Subcutaneous abdominal adipose tissue (tissue), 5 donors: ENCODE measurements at regions not wholly inside any gene's neighbourhood (a gene's known extent, or its start where the extent isn't known, plus 50 kb on each side); places are given as distances from the start of the nearest gene placed in this dataset.

ENCODE experiments used
- H3K27ac ChIP-seq: one replicate; pipeline ENCODE4 v1.7.0; 2013; ENCODE audit warnings: low read depth, mild to moderate bottlenecking, inconsistent platforms, low read length, moderate library complexity
- H3K27me3 ChIP-seq, 5 donors: one replicate each; pipeline ENCODE4 v1.7.0; 2013; ENCODE audit warnings: low read length in 5 of 5, inconsistent platforms in 1 of 5; ENCODE audit not compliant: control insufficient read depth in 5 of 5, insufficient read depth in 4 of 5
- H3K36me3 ChIP-seq, 5 donors: one replicate each; pipeline ENCODE4 v1.7.0; 2013; ENCODE audit warnings: low read length in 5 of 5; ENCODE audit not compliant: control insufficient read depth in 5 of 5, insufficient read depth in 5 of 5
- H3K4me1 ChIP-seq, 5 donors: one replicate each; pipeline ENCODE4 v1.7.0; 2013; ENCODE audit warnings: low read length in 5 of 5, mild to moderate bottlenecking in 3 of 5, moderate library complexity in 1 of 5; ENCODE audit not compliant: control insufficient read depth in 5 of 5, insufficient read depth in 5 of 5
- H3K4me3 ChIP-seq, 5 donors: one replicate each; pipeline ENCODE4 v1.7.0; 2013; ENCODE audit warnings: low read length in 5 of 5, low read depth in 1 of 5
- H3K9ac ChIP-seq, 5 donors: one replicate each; pipeline ENCODE4 v1.7.0; 2013; ENCODE audit warnings: low read length in 5 of 5, mild to moderate bottlenecking in 4 of 5, moderate library complexity in 3 of 5
- H3K9me3 ChIP-seq, 5 donors: one replicate each; pipeline ENCODE4 v1.7.0; 2013; ENCODE audit warnings: low read length in 5 of 5; ENCODE audit not compliant: control insufficient read depth in 5 of 5
- donor health status: healthy.
- donor health status: healthy.
- donor health status: healthy.
- donor health status: healthy.
- donor health status: healthy.

GRCh38 chr11:107196732-107197131, 178.5 kb upstream of the GUCY1A2 start:
- H3K4me1 ChIP-seq, result peaks cover 0 to 5% (median 0%) of the 10 kb centered on the region in 5 donors
- H3K27ac ChIP-seq, result no peak overlapping the region
- no peaks in the 10 kb centered on the region for H3K27me3 ChIP-seq
- no peak overlapping the region for H3K4me3 ChIP-seq
- no peaks in the 10 kb centered on the region for H3K36me3 ChIP-seq
- H3K9ac ChIP-seq, result no peak overlapping the region
- peaks cover 0 to 7% (median 0%) of the 10 kb centered on the region in 5 donors for H3K9me3 ChIP-seq

GRCh38 chr11:107184986-107185385, 166.7 kb upstream of the GUCY1A2 start:
- H3K9me3 ChIP-seq, result no peaks in the 10 kb centered on the region
- H3K27ac ChIP-seq, result no peak overlapping the region
- H3K9ac ChIP-seq, result no peak overlapping the region
- peaks cover 0 to 9% (median 0%) of the 10 kb centered on the region in 5 donors for H3K4me1 ChIP-seq
- no peaks in the 10 kb centered on the region for H3K36me3 ChIP-seq
- no peak overlapping the region for H3K4me3 ChIP-seq
- H3K27me3 ChIP-seq, result no peaks in the 10 kb centered on the region

DNA sequence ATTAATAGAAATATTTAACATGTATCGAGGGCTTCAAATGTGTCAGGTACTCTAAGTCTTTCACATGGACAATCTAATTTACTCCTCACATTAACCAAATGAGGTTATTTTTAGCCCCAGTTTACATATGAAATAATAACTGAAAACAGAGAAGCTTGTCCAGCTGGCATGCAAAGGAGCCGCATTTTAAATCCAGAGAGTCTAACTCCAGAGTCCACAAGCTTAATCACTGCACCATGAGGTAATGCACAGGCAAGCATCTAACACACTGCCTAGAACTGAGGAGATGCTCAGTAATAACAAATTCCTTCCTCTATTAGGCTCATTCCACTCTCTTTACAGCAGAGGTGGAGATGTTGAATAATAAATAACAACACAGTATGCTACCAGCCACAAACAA, 165.7 kb upstream of the GUCY1A2 start:
- no peak overlapping the region for H3K4me3 ChIP-seq
- H3K27me3 ChIP-seq, result no peaks in the 10 kb centered on the region
- H3K4me1 ChIP-seq, result peaks cover 0 to 9% (median 0%) of the 10 kb centered on the region in 5 donors
- no peak overlapping the region for H3K9ac ChIP-seq
- H3K36me3 ChIP-seq, result no peaks in the 10 kb centered on the region
- H3K9me3 ChIP-seq, result no peaks in the 10 kb centered on the region
- no peak overlapping the region for H3K27ac ChIP-seq

- Histone ChIP-seq H3K4me3 (no peak overlapping the region), H3K9ac (no peak overlapping the region), H3K27ac (no peak overlapping the region), H3K9me3 (no peaks in the 10 kb centered on the region), H3K4me1 (peaks cover 0 to 9% (median 0%) of the 10 kb centered on the region in 5 donors), H3K27me3 (no peaks in the 10 kb centered on the region), H3K36me3 (no peaks in the 10 kb centered on the region)
Observed at GRCh38 chr11:107182978-107183377, 164.7 kb upstream of the GUCY1A2 start.

- Histone ChIP-seq H3K9ac (no peak overlapping the region), H3K27me3 (no peaks in the 10 kb centered on the region), H3K27ac (no peak overlapping the region), H3K9me3 (peaks cover 0 to 2% (median 0%) of the 10 kb centered on the region in 5 donors), H3K36me3 (no peaks in the 10 kb centered on the region), H3K4me1 (peaks cover 0 to 9% (median 0%) of the 10 kb centered on the region in 5 donors), H3K4me3 (no peak overlapping the region)
Observed at GRCh38 chr11:107180236-107180635, 162.0 kb upstream of the GUCY1A2 start.

GRCh38 chr11:107179829-107180228, 161.6 kb upstream of the GUCY1A2 start:
- Histone ChIP-seq H3K36me3 (no peaks in the 10 kb centered on the region), H3K27ac (no peak overlapping the region)

DNA sequence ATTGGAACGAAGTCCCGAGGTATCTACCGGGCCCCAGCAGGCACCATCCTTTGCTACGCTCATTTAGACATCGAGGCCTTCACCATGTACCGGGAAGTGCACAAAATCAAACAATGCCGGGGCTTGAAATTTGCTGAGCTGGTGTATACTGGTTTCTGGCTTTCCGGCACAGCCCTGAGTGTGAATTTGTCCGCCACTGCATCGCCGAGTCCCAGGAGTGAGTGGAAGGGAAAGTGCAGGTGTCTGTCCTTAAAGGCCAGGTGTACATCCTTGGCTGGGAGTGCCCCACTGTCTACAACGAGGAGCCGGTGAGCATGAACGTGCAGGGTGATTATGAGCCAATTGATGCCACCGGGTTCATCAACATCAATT, 158.8 kb upstream of the GUCY1A2 start:
- Histone ChIP-seq H3K9ac (no peak overlapping the region), H3K4me1 (peaks cover 0 to 9% (median 0%) of the 10 kb centered on the region in 5 donors), H3K36me3 (no peaks in the 10 kb centered on the region), H3K27ac (no peak overlapping the region), H3K9me3 (peaks cover 0 to 2% (median 0%) of the 10 kb centered on the region in 5 donors), H3K4me3 (no peak overlapping the region), H3K27me3 (no peaks in the 10 kb centered on the region)

More at GRCh38 chr11:107179829-107180228, 161.6 kb upstream of the GUCY1A2 start:
- Histone ChIP-seq H3K27me3 (no peaks in the 10 kb centered on the region), H3K4me1 (peaks cover 0 to 9% (median 0%) of the 10 kb centered on the region in 5 donors), H3K9me3 (peaks cover 0 to 2% (median 0%) of the 10 kb centered on the region in 5 donors), H3K4me3 (no peak overlapping the region), H3K9ac (no peak overlapping the region)

GRCh38 chr11:107176148-107177105, 158.2 kb upstream of the GUCY1A2 start:
- H3K4me3 ChIP-seq, result no peak overlapping the region
- peaks cover 0 to 9% (median 0%) of the 10 kb centered on the region in 5 donors for H3K4me1 ChIP-seq
- no peaks in the 10 kb centered on the region for H3K27me3 ChIP-seq
- peaks cover 0 to 2% (median 0%) of the 10 kb centered on the region in 5 donors for H3K9me3 ChIP-seq
- no peak overlapping the region for H3K9ac ChIP-seq
- H3K27ac ChIP-seq, result no peak overlapping the region
- no peaks in the 10 kb centered on the region for H3K36me3 ChIP-seq

GRCh38 chr11:107174856-107175255, 156.6 kb upstream of the GUCY1A2 start:
- Histone ChIP-seq H3K9me3 (peaks cover 0 to 6% (median 2%) of the 10 kb centered on the region in 5 donors), H3K27ac (no peak overlapping the region), H3K9ac (no peak overlapping the region), H3K27me3 (no peaks in the 10 kb centered on the region), H3K4me3 (no peak overlapping the region), H3K36me3 (no peaks in the 10 kb centered on the region), H3K4me1 (peaks cover 0 to 2% (median 0%) of the 10 kb centered on the region in 5 donors)

DNA sequence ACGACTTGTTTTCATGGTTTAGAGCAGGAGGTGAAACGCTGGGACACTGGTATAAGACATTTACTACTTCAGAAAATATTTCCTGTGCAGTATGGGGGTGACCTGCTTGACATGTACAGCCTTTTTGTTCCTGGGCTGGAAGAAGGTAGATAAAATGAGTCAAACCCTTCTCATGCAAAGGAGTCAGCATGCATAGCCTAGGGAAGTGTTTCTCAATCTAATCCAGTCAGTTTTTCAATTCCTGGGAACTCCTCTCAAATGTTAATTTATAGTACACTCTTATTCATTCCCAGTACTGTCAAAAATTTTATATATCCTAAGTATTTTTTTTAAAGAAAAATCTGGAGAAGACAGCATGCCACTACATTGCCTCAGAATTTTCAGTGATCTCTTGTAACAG, 154.7 kb upstream of the GUCY1A2 start:
- H3K36me3 ChIP-seq, result no peaks in the 10 kb centered on the region

More for the DNA sequence above, 154.7 kb upstream of the GUCY1A2 start:
- no peak overlapping the region for H3K9ac ChIP-seq
- no peak overlapping the region for H3K27ac ChIP-seq
- H3K4me3 ChIP-seq, result no peak overlapping the region
- H3K27me3 ChIP-seq, result no peaks in the 10 kb centered on the region
- H3K9me3 ChIP-seq, result peaks cover 0 to 6% (median 2%) of the 10 kb centered on the region in 5 donors
- H3K4me1 ChIP-seq, result no peaks in the 10 kb centered on the region
